H9 (cell line): ENCODE measurements at regions not wholly inside any gene's neighbourhood (a gene's known extent, or its start where the extent isn't known, plus 50 kb on each side); places are given as distances from the start of the nearest gene placed in this dataset.

Experiments
- DNase-seq: peaks from one replicate; pipeline ENCODE4 v3.0.0-alpha.2; 2017
- H2AFZ ChIP-seq: one replicate; pipeline ENCODE4 v1.6.1; 2013; ENCODE audit warnings: mild to moderate bottlenecking, low read length, control low read depth, moderate library complexity
- H2AK5ac ChIP-seq: 2 replicates; pipeline ENCODE4 v1.6.1; 2013; ENCODE audit warnings: low read length, control low read depth, mixed read lengths; ENCODE audit not compliant: insufficient read length
- H2BK120ac ChIP-seq: one replicate; pipeline ENCODE4 v1.6.1; 2013; ENCODE audit warnings: low read depth, mild to moderate bottlenecking, low read length, control low read depth, inconsistent platforms; ENCODE audit not compliant: poor library complexity, severe bottlenecking
- H2BK12ac ChIP-seq: 2 replicates; pipeline ENCODE4 v1.6.1; 2013; ENCODE audit warnings: low read length, control low read depth, mixed read lengths, low read depth; ENCODE audit not compliant: insufficient read length
- H2BK15ac ChIP-seq: 2 replicates; pipeline ENCODE4 v1.6.1; 2013; ENCODE audit warnings: low read depth, low read length, control low read depth
- H2BK20ac ChIP-seq: one replicate; pipeline ENCODE4 v1.6.1; 2013; ENCODE audit warnings: low read depth, mild to moderate bottlenecking, low read length, control low read depth, inconsistent platforms; ENCODE audit not compliant: poor library complexity, severe bottlenecking
- H2BK5ac ChIP-seq: 2 replicates; pipeline ENCODE4 v1.6.1; 2013; ENCODE audit warnings: low read length, control low read depth, mixed read lengths; ENCODE audit not compliant: insufficient read length
- H3K14ac ChIP-seq: 2 replicates; pipeline ENCODE4 v1.6.1; 2013; ENCODE audit warnings: low read length, control low read depth; ENCODE audit not compliant: insufficient read depth
- H3K18ac ChIP-seq: 2 replicates; pipeline ENCODE4 v1.6.1; 2013; ENCODE audit warnings: low read depth, mild to moderate bottlenecking, mixed read lengths, low read length, control low read depth; ENCODE audit not compliant: insufficient read length
- H3K23ac ChIP-seq: 2 replicates; pipeline ENCODE4 v1.6.1; 2013; ENCODE audit warnings: low read length, control low read depth, mixed read lengths, low read depth; ENCODE audit not compliant: insufficient read length
- H3K23me2 ChIP-seq: 2 replicates; pipeline ENCODE4 v1.6.1; 2013; ENCODE audit warnings: low read depth, mild to moderate bottlenecking, mixed read lengths, low read length, control low read depth; ENCODE audit not compliant: insufficient read length, poor library complexity, severe bottlenecking
- H3K27ac ChIP-seq: 2 replicates; pipeline ENCODE4 v1.5.1; 2013; ENCODE audit warnings: low read length, control low read depth, mixed read lengths, low read depth; ENCODE audit not compliant: insufficient read length
- H3K27me3 ChIP-seq: 2 replicates; pipeline ENCODE4 v1.6.1; 2013; ENCODE audit warnings: low read length, control low read depth, inconsistent platforms; ENCODE audit not compliant: insufficient read depth
- H3K4ac ChIP-seq: 2 replicates; pipeline ENCODE4 v1.6.1; 2013; ENCODE audit warnings: low read depth, mild to moderate bottlenecking, control low read depth, inconsistent platforms, low read length, moderate library complexity
- H3K4me1 ChIP-seq: 2 replicates; pipeline ENCODE4 v1.6.1; 2013; ENCODE audit warnings: low read length, control low read depth, inconsistent platforms; ENCODE audit not compliant: insufficient read depth
- H3K4me2 ChIP-seq: 2 replicates; pipeline ENCODE4 v1.6.1; 2013; ENCODE audit warnings: low read length, control low read depth, mixed read lengths; ENCODE audit not compliant: insufficient read length, insufficient read depth
- H3K56ac ChIP-seq: 2 replicates; pipeline ENCODE4 v1.6.1; 2013; ENCODE audit warnings: low read depth, mild to moderate bottlenecking, mixed read lengths, low read length, control low read depth; ENCODE audit not compliant: insufficient read length
- H3K79me1 ChIP-seq: 2 replicates; pipeline ENCODE4 v1.6.1; 2013; ENCODE audit warnings: low read depth, mild to moderate bottlenecking, moderate library complexity, low read length, control low read depth, inconsistent platforms; ENCODE audit not compliant: insufficient read depth, poor library complexity, severe bottlenecking
- H3K79me2 ChIP-seq: 2 replicates; pipeline ENCODE4 v1.6.1; 2013; ENCODE audit warnings: low read length, control low read depth, inconsistent platforms; ENCODE audit not compliant: insufficient read depth
- H3K9ac ChIP-seq: 2 replicates; pipeline ENCODE4 v1.6.1; 2013; ENCODE audit warnings: low read length, control low read depth, mixed read lengths; ENCODE audit not compliant: insufficient read length; ENCODE audit errors: extremely low read depth
- H3K9me3 ChIP-seq: one replicate; pipeline ENCODE4 v1.6.1; 2013; ENCODE audit warnings: low read depth, low read length, inconsistent platforms; ENCODE audit not compliant: control insufficient read depth
- H3T11ph ChIP-seq: one replicate; pipeline ENCODE4 v1.6.1; 2013; ENCODE audit warnings: mild to moderate bottlenecking, low read length, control low read depth, inconsistent platforms
- H4K20me1 ChIP-seq: one replicate; pipeline ENCODE4 v1.6.1; 2013; ENCODE audit not compliant: control insufficient read depth, insufficient read length, insufficient read depth
- H4K5ac ChIP-seq: 2 replicates; pipeline ENCODE4 v1.6.1; 2013; ENCODE audit warnings: low read depth, mild to moderate bottlenecking, mixed read lengths, low read length, control low read depth; ENCODE audit not compliant: insufficient read length
- H4K8ac ChIP-seq: replicated peaks from 2 replicates; pipeline ENCODE4 v1.6.1; 2013; ENCODE audit warnings: low read length, control low read depth, mixed read lengths, low read depth; ENCODE audit not compliant: insufficient read length
- H4K91ac ChIP-seq: 2 replicates; pipeline ENCODE4 v1.6.1; 2013; ENCODE audit warnings: low read depth, mild to moderate bottlenecking, moderate library complexity, mixed read lengths, low read length, control low read depth; ENCODE audit not compliant: insufficient read length
- H3K27ac Mint-ChIP-seq, 3 experiments: 2 replicates in 2 of 3; 3 replicates in 1 of 3; pipeline ENCODE4 v1.8.0; 2020 to 2021; ENCODE audit warnings: mixed read lengths in 3 of 3, mild to moderate bottlenecking in 1 of 3, moderate library complexity in 1 of 3
- H3K27me3 Mint-ChIP-seq: 2 replicates; pipeline ENCODE4 v1.8.0; 2021; ENCODE audit warnings: low read depth, mild to moderate bottlenecking, moderate library complexity, mixed read lengths
- H3K36me3 Mint-ChIP-seq, 3 experiments: 2 replicates in 2 of 3; 3 replicates in 1 of 3; pipeline ENCODE4 v1.8.0; 2020 to 2021; ENCODE audit warnings: low read depth in 3 of 3, mixed read lengths in 3 of 3; ENCODE audit not compliant: insufficient read depth in 1 of 3
- H3K4me1 Mint-ChIP-seq, 2 experiments: 2 replicates each; pipeline ENCODE4 v1.8.0; 2020; ENCODE audit warnings: mixed read lengths in 2 of 2
- H3K4me3 Mint-ChIP-seq, 2 experiments: 2 replicates in 1 of 2; 3 replicates in 1 of 2; pipeline ENCODE4 v1.8.0; 2020 to 2021; ENCODE audit warnings: mild to moderate bottlenecking in 2 of 2, mixed read lengths in 2 of 2, moderate library complexity in 1 of 2
- H3K9me3 Mint-ChIP-seq, 2 experiments: 2 replicates in 1 of 2; 3 replicates in 1 of 2; pipeline ENCODE4 v1.8.0; 2020; ENCODE audit warnings: mild to moderate bottlenecking in 2 of 2, mixed read lengths in 2 of 2, moderate library complexity in 1 of 2
- WGBS: extraction: QIAGEN DNeasy Blood & Tissue Kit; methylation state at CpG from one replicate; pipeline ENCODE4 v1.1.7; 2013; ENCODE audit warnings: missing lambda C conversion rate, low lambda C conversion rate, mixed read lengths; ENCODE audit not compliant: insufficient read length; ENCODE audit errors: extremely low coverage; 5-methylcytosine and 5-hydroxymethylcytosine counted together
- TF ChIP-seq, protein P1 (sequence below): fragments of 200-600 bp; sonication (generic); conservative IDR thresholded peaks from 3 replicates; pipeline ENCODE4 v1.8.0; 2021; ENCODE audit warnings: antibody characterized with exemption, mild to moderate bottlenecking

DNA sequence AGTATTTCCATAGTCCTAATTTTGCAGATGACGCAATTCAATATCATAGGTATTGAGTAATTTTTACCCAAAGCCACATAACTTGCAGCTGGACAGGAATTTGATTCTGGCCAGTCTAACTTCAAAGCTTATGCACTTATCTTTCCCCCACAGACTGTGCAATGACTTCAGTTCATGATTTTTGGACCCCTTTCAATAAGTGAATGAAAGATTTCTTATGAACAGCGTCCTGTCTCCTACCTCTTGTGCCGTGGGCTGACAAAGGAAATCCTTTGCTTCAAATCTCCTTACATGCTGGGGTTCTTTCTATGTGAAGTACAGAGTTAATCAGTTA is 217.7 kb upstream of the KIRREL3 start:
- H3K18ac ChIP-seq: no peak overlapping the region
- H3K56ac ChIP-seq: no peak overlapping the region
- no peak overlapping the region for H3K4ac ChIP-seq
- no peaks in the 10 kb centered on the region for H3K79me2 ChIP-seq
- H3K27ac ChIP-seq: no peak overlapping the region
- Mint-ChIP-seq H3K36me3 (no peaks in the 10 kb centered on the region), H3K4me3 (no peak overlapping the region), H3K4me1 (peaks cover 6% of the 10 kb centered on the region in 2 experiments), H3K27me3 (peaks cover 12% of the 10 kb centered on the region; the same call in 1 of the 2 replicates), H3K9me3 (no peaks in the 10 kb centered on the region; a peak in 1 of 5 replicates), H3K27ac (no peak overlapping the region)
- H3K4me1 ChIP-seq: peaks cover 3% of the 10 kb centered on the region; the same call in 1 of the 2 replicates
- no peak overlapping the region for H3K23ac ChIP-seq
- H2BK15ac ChIP-seq: no peak overlapping the region
- H2AFZ ChIP-seq: no peak overlapping the region
- TF ChIP-seq, protein P1, sequence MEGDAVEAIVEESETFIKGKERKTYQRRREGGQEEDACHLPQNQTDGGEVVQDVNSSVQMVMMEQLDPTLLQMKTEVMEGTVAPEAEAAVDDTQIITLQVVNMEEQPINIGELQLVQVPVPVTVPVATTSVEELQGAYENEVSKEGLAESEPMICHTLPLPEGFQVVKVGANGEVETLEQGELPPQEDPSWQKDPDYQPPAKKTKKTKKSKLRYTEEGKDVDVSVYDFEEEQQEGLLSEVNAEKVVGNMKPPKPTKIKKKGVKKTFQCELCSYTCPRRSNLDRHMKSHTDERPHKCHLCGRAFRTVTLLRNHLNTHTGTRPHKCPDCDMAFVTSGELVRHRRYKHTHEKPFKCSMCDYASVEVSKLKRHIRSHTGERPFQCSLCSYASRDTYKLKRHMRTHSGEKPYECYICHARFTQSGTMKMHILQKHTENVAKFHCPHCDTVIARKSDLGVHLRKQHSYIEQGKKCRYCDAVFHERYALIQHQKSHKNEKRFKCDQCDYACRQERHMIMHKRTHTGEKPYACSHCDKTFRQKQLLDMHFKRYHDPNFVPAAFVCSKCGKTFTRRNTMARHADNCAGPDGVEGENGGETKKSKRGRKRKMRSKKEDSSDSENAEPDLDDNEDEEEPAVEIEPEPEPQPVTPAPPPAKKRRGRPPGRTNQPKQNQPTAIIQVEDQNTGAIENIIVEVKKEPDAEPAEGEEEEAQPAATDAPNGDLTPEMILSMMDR: no peak
- DNase-seq: no peak
- no peaks in the 10 kb centered on the region for H4K20me1 ChIP-seq
- no peak overlapping the region for H2BK120ac ChIP-seq
- no peak overlapping the region for H3K4me2 ChIP-seq
- H3K9me3 ChIP-seq: no peaks in the 10 kb centered on the region
- H2BK20ac ChIP-seq: no peak overlapping the region
- no peak overlapping the region for H4K8ac ChIP-seq
- H2BK5ac ChIP-seq: no peak overlapping the region
- H3T11ph ChIP-seq: no peak overlapping the region
- H3K79me1 ChIP-seq: no peaks in the 10 kb centered on the region
- H3K23me2 ChIP-seq: no peaks in the 10 kb centered on the region
- no peak overlapping the region for H2AK5ac ChIP-seq
- no peak overlapping the region for H3K14ac ChIP-seq
- no peaks in the 10 kb centered on the region for H3K27me3 ChIP-seq
- no CpG with 5 or more reads among the region's 3 CpGs for WGBS
- no peak overlapping the region for H2BK12ac ChIP-seq
- no peak overlapping the region for H4K5ac ChIP-seq
- no peak overlapping the region for H4K91ac ChIP-seq
- H3K9ac ChIP-seq: no peak overlapping the region
